SK-N-SH treated with all-trans-retinoic acid at 6 μM for 48 hours (cell line): ENCODE measurements at regions not wholly inside any gene's neighbourhood (a gene's known extent, or its start where the extent isn't known, plus 50 kb on each side); places are given as distances from the start of the nearest gene placed in this dataset.

ENCODE experiments used
- ATAC-seq: fragments of 200-7000 bp; cut with Tn5 transposase; 3 replicates; pipeline ENCODE4 v1.9.1; 2020; ENCODE audit warnings: mild to moderate bottlenecking, moderate library complexity
- ARNTL ChIP-seq: fragments of 450-650 bp; formaldehyde crosslinking; IDR thresholded peaks from 2 replicates; pipeline ENCODE4 v1.5.0; 2020; ENCODE audit warnings: low read depth, mild to moderate bottlenecking, moderate library complexity, borderline replicate concordance
- BACH2 ChIP-seq: fragments of 250-450 bp; sonication (Bioruptor Pico); IDR thresholded peaks from 2 replicates; pipeline ENCODE4 v1.9.0; 2021; ENCODE audit warnings: mild to moderate bottlenecking, borderline replicate concordance
- GLIS3 ChIP-seq: fragments of 250-450 bp; sonication (Bioruptor Pico); IDR thresholded peaks from 2 replicates; pipeline ENCODE4 v1.5.0; 2020; ENCODE audit warnings: mild to moderate bottlenecking, moderate library complexity
- OSR1 ChIP-seq: fragments of 250-450 bp; sonication (Bioruptor Pico); IDR thresholded peaks from 2 replicates; pipeline ENCODE4 v1.8.0; 2022; ENCODE audit warnings: moderate library complexity, mild to moderate bottlenecking, inconsistent platforms
- PPARA ChIP-seq: fragments of 250-450 bp; sonication (Bioruptor Pico); IDR thresholded peaks from 2 replicates; pipeline ENCODE4 v1.5.0; 2020; ENCODE audit warnings: mild to moderate bottlenecking, borderline replicate concordance
- SNAI2 ChIP-seq: fragments of 250-450 bp; sonication (Bioruptor Pico); IDR thresholded peaks from 2 replicates; pipeline ENCODE4 v1.5.0; 2020; ENCODE audit warnings: mild to moderate bottlenecking, moderate library complexity
- TCF4 ChIP-seq: fragments of 250-450 bp; sonication (Bioruptor Pico); IDR thresholded peaks from 2 replicates; pipeline ENCODE4 v1.8.0; 2021; ENCODE audit warnings: mild to moderate bottlenecking, moderate library complexity, borderline replicate concordance
- TOX ChIP-seq: fragments of 250-450 bp; sonication (Bioruptor Pico); IDR thresholded peaks from 2 replicates; pipeline ENCODE4 v1.8.0; 2021; ENCODE audit warnings: mild to moderate bottlenecking, moderate library complexity, borderline replicate concordance
- ZFP3 ChIP-seq: fragments of 250-450 bp; sonication (Bioruptor Pico); IDR thresholded peaks from 2 replicates; pipeline ENCODE4 v1.5.0; 2020; ENCODE audit warnings: mild to moderate bottlenecking, moderate library complexity
- ZNF8 ChIP-seq: fragments of 450-650 bp; formaldehyde crosslinking; IDR thresholded peaks from 2 replicates; pipeline ENCODE4 v1.5.0; 2020; ENCODE audit warnings: mild to moderate bottlenecking, moderate library complexity
- TF ChIP-seq, protein P1 (sequence below): fragments of 250-450 bp; sonication (Bioruptor Pico); IDR thresholded peaks from 2 replicates; pipeline ENCODE4 v1.5.1; 2021; ENCODE audit warnings: mild to moderate bottlenecking, moderate library complexity
- TF ChIP-seq, protein P2 (sequence below): fragments of 250-450 bp; sonication (Bioruptor Pico); IDR thresholded peaks from 2 replicates; pipeline ENCODE4 v1.5.1; 2020; ENCODE audit warnings: low read depth, mild to moderate bottlenecking, moderate library complexity
- TF ChIP-seq, protein P3 (sequence below): fragments of 250-450 bp; sonication (Bioruptor Pico); IDR thresholded peaks from 2 replicates; pipeline ENCODE4 v1.8.0; 2020; ENCODE audit warnings: mild to moderate bottlenecking, moderate library complexity, borderline replicate concordance

- ATAC-seq, result no peak
- TF ChIP-seq, protein P1, sequence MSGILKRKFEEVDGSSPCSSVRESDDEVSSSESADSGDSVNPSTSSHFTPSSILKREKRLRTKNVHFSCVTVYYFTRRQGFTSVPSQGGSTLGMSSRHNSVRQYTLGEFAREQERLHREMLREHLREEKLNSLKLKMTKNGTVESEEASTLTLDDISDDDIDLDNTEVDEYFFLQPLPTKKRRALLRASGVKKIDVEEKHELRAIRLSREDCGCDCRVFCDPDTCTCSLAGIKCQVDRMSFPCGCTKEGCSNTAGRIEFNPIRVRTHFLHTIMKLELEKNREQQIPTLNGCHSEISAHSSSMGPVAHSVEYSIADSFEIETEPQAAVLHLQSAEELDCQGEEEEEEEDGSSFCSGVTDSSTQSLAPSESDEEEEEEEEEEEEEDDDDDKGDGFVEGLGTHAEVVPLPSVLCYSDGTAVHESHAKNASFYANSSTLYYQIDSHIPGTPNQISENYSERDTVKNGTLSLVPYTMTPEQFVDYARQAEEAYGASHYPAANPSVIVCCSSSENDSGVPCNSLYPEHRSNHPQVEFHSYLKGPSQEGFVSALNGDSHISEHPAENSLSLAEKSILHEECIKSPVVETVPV, result no peak
- TF ChIP-seq PPARA (CRISPR knock-in tag) (no peak), OSR1 (no peak), ARNTL (CRISPR knock-in tag) (no peak), TCF4 (CRISPR knock-in tag) (no peak), TOX (CRISPR knock-in tag) (no peak)
- TF ChIP-seq, protein P2, sequence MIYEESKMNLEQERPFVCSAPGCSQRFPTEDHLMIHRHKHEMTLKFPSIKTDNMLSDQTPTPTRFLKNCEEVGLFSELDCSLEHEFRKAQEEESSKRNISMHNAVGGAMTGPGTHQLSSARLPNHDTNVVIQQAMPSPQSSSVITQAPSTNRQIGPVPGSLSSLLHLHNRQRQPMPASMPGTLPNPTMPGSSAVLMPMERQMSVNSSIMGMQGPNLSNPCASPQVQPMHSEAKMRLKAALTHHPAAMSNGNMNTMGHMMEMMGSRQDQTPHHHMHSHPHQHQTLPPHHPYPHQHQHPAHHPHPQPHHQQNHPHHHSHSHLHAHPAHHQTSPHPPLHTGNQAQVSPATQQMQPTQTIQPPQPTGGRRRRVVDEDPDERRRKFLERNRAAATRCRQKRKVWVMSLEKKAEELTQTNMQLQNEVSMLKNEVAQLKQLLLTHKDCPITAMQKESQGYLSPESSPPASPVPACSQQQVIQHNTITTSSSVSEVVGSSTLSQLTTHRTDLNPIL, result no peak
These were observed 399.0 kb upstream of the LRRTM1 start for GRCh38 chr2:80703532-80703931.

GRCh38 chr2:80700961-80701360 is 396.4 kb upstream of the LRRTM1 start:
- TF ChIP-seq BACH2 (CRISPR knock-in tag) (no peak), ZNF8 (CRISPR knock-in tag) (no peak), PPARA (CRISPR knock-in tag) (no peak), GLIS3 (no peak), ARNTL (CRISPR knock-in tag) (no peak), SNAI2 (CRISPR knock-in tag) (no peak), ZFP3 (CRISPR knock-in tag) (no peak)
- TF ChIP-seq, protein P2, result no peak
- TF ChIP-seq, protein P3, sequence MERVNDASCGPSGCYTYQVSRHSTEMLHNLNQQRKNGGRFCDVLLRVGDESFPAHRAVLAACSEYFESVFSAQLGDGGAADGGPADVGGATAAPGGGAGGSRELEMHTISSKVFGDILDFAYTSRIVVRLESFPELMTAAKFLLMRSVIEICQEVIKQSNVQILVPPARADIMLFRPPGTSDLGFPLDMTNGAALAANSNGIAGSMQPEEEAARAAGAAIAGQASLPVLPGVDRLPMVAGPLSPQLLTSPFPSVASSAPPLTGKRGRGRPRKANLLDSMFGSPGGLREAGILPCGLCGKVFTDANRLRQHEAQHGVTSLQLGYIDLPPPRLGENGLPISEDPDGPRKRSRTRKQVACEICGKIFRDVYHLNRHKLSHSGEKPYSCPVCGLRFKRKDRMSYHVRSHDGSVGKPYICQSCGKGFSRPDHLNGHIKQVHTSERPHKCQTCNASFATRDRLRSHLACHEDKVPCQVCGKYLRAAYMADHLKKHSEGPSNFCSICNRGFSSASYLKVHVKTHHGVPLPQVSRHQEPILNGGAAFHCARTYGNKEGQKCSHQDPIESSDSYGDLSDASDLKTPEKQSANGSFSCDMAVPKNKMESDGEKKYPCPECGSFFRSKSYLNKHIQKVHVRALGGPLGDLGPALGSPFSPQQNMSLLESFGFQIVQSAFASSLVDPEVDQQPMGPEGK, result no peak
- ATAC-seq, result no peak
